Fibroblast of villous mesenchyme (primary cell): ENCODE measurements at regions not wholly inside any gene's neighbourhood (a gene's known extent, or its start where the extent isn't known, plus 50 kb on each side); places are given as distances from the start of the nearest gene placed in this dataset.
A peak's percentile ranks its signal among the peaks of the same experiment; 100 is the strongest.

Experiments
- DNase-seq: peaks from one replicate; pipeline ENCODE4 v3.0.0-alpha.2; 2010; ENCODE audit warnings: low read depth
- H3K4me3 ChIP-seq: 2 replicates; pipeline ENCODE4 v1.5.1; 2011; ENCODE audit warnings: low read depth, mild to moderate bottlenecking, low read length
- CTCF ChIP-seq: IDR thresholded peaks from 2 replicates; pipeline ENCODE4 v1.5.1; 2012; ENCODE audit warnings: low read depth, mild to moderate bottlenecking, low read length; ENCODE audit not compliant: insufficient read depth

DNA sequence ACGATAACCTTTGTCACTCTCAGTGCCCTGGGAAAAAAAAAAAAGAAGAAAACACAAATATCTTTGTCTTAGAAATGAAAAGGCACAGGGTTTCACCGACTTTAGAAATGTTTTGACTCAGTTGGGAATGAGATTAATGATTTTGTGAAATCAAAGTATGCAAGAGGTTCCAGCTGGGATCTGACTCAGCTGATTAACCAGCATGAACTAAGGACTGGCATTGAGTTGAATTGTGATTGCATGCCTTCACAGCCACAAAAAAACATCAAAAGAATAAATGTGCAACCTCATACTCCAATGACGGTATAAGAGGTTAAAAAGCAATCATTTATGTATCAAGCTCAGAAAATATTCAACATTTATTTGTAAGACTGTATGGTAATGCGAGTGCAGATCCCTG, 566.6 kb upstream of the DSEL start:
- peak; percentile 38 for DNase-seq
- no peak overlapping the region for H3K4me3 ChIP-seq
- no peak for TF ChIP-seq CTCF

DNA sequence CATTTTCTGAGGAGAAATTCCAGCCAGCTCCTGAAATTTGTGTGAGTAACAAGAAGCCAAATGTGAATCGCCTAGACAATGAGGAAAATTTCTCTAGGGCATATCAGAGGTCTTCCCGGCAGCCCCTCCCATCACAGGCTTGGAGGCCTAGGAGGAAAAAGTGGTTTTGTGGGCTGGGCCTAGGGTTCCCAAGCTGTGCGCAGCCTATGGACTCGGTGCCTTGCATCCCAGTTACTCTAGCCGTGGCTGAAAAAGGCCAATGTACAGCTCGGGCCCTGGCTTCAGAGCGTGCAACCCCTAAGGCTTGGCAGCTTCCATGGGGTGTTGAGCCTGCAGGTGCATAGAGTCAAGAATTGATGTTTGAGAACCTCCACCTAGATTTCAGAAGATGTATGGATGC, 556.2 kb upstream of the DSEL start:
- TF ChIP-seq CTCF, result no peak
- H3K4me3 ChIP-seq, result no peak overlapping the region
- no peak for DNase-seq

GRCh38 chr18:68060871-68061270, 544.4 kb upstream of the DSEL start:
- no peak for DNase-seq
- no peak overlapping the region for H3K4me3 ChIP-seq
- TF ChIP-seq CTCF, result no peak

GRCh38 chr18:68056936-68057335, 540.4 kb upstream of the DSEL start:
- H3K4me3 ChIP-seq, result no peak overlapping the region
- peak; percentile 31 for DNase-seq
- TF ChIP-seq CTCF, result no peak

DNA sequence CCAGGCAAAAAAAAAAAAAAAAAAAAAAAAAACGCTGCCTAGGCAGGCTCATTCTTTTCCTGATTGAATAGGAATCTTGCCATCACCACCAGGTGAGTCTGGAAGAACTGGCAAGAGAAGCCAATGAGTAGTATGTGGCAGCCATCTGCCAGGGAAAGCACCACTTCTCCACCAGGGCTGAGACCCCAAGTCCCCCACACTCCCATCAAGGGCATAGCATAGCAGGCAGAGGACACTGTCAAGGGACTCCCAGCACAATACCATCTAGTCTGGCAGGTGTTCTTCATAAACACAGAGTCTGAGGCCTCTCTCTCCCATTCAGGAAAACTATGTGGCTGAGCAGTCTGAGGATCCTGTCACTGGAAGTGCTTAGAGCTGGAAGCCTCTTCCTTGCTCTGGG, 538.1 kb upstream of the DSEL start:
- no peak for DNase-seq
- no peak for TF ChIP-seq CTCF
- no peak overlapping the region for H3K4me3 ChIP-seq

DNA sequence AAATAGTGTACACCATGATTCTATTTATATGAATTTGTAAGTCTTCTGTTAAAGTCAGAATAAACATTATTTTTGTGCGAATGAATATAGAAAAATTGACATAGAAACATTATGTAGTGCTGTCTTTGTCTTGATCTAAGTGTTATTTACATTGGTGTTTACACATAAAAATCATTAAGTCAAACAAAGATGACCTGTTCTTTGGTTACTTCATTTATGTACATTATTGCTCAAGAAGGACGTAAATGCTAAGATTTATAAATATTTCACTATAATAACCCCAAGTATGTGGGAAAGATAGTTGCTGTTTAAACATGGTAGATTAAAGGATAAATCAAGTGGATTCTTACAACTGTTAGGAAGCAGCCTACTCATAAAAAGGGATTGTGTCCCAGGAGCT, 536.8 kb upstream of the DSEL start:
- H3K4me3 ChIP-seq, result no peak overlapping the region
- DNase-seq, result peak; percentile 79
- TF ChIP-seq CTCF, result no peak

DNA sequence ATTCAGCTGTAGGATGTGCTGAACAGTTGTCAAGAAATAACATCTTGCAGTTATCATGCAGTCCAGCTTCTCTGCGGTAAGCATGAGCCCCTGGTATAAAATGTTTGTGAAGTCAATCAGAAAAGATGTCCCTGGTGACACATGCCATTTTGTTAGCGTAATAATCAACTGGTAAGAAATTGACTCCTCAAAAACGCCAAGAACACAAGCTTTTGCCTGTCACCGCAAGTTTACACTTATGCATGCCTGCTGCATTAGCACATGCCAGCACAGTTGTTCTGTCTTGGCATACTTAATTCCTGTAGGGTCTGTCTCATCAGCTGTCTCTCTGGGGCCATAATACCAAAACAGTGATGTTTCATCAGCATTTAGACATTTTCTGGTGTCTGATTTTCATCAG, 524.8 kb upstream of the DSEL start:
- TF ChIP-seq CTCF, result no peak
- no peak overlapping the region for H3K4me3 ChIP-seq
- no peak for DNase-seq
